GM18858 (cell line): ENCODE measurements at regions not wholly inside any gene's neighbourhood (a gene's known extent, or its start where the extent isn't known, plus 50 kb on each side); places are given as distances from the start of the nearest gene placed in this dataset.
"Not testable (repeated sequence)": the region's sequence is repeated elsewhere in the genome, so short reads cannot be mapped to it uniquely, and the experiment has no call there.

Source experiments
- ATAC-seq: cut with Tn5 transposase; IDR thresholded peaks from one replicate; pipeline ENCODE4 v1.9.1; 2021; ENCODE audit not compliant: unreplicated experiment

GRCh38 chr4:141290771-141291170 is 70.1 kb downstream of the ZNF330 start:
- ATAC-seq, result no peak

- ATAC-seq, result no peak
Measured at GRCh38 chr4:141294306-141294705, 73.6 kb downstream of the ZNF330 start.

GRCh38 chr4:141301216-141301615 is 80.5 kb downstream of the ZNF330 start:
- ATAC-seq, result no peak

- ATAC-seq, result no peak
Measured at GRCh38 chr4:141302924-141303323, 82.2 kb downstream of the ZNF330 start.

GRCh38 chr4:141304346-141304745 is 83.7 kb downstream of the ZNF330 start:
- no peak for ATAC-seq

GRCh38 chr4:141306331-141306730 is 85.6 kb downstream of the ZNF330 start:
- no peak for ATAC-seq

GRCh38 chr4:141307241-141307689 is 86.6 kb downstream of the ZNF330 start:
- peak; percentile 100 for ATAC-seq

GRCh38 chr4:141309874-141310273 is 89.2 kb downstream of the ZNF330 start:
- ATAC-seq, result no peak

GRCh38 chr4:141311246-141312204 is 90.8 kb downstream of the ZNF330 start:
- ATAC-seq, result no peak

GRCh38 chr4:141314627-141315026 is 93.9 kb downstream of the ZNF330 start:
- ATAC-seq, result no peak

- no peak for ATAC-seq
Measured at GRCh38 chr4:141328560-141329173, 108.0 kb downstream of the ZNF330 start.

GRCh38 chr4:141329174-141329569 is 108.5 kb downstream of the ZNF330 start:
- ATAC-seq, result no peak

- ATAC-seq, result no peak
Measured at GRCh38 chr4:141330616-141331015, 109.9 kb downstream of the ZNF330 start.

- ATAC-seq, result no peak
Measured at GRCh38 chr4:141331534-141332358, 111.1 kb downstream of the ZNF330 start.

- ATAC-seq, result not testable (repeated sequence)
Measured at GRCh38 chr4:141332359-141333181, 111.9 kb downstream of the ZNF330 start.

- not testable (repeated sequence) for ATAC-seq
Measured at GRCh38 chr4:141333456-141334230, 112.9 kb downstream of the ZNF330 start.

- ATAC-seq, result no peak
Measured at GRCh38 chr4:141335166-141335565, 114.5 kb downstream of the ZNF330 start.

- ATAC-seq, result no peak
Measured at GRCh38 chr4:141338238-141338637, 117.5 kb downstream of the ZNF330 start.

- no peak for ATAC-seq
Measured at GRCh38 chr4:141339391-141339790, 118.7 kb downstream of the ZNF330 start.

GRCh38 chr4:141339966-141340365 is 119.3 kb downstream of the ZNF330 start:
- no peak for ATAC-seq
